NCI-H146 (cell line): ENCODE measurements at regions not wholly inside any gene's neighbourhood (a gene's known extent, or its start where the extent isn't known, plus 50 kb on each side); places are given as distances from the start of the nearest gene placed in this dataset.

Experiments
- DNase-seq: peaks from one replicate; lab custom pipeline; 2025; lab: John Stamatoyannopoulos, UW

GRCh38 chr6:105991561-105992314 is 94.4 kb upstream of the PRDM1 start:
- DNase-seq, result peak; percentile 31

GRCh38 chr6:105990151-105990550 is 96.0 kb upstream of the PRDM1 start:
- DNase-seq, result no peak

- DNase-seq, result no peak
Observed at GRCh38 chr6:105988812-105989577, 97.1 kb upstream of the PRDM1 start.

GRCh38 chr6:105988321-105988720 is 97.8 kb upstream of the PRDM1 start:
- DNase-seq, result no peak

- DNase-seq, result no peak
Observed at GRCh38 chr6:105987516-105987915, 98.6 kb upstream of the PRDM1 start.

GRCh38 chr6:105986998-105987397 is 99.1 kb upstream of the PRDM1 start:
- DNase-seq, result no peak

- no peak for DNase-seq
Observed at GRCh38 chr6:105985816-105986632, 100.1 kb upstream of the PRDM1 start.

- DNase-seq, result no peak
Observed at GRCh38 chr6:105985098-105985815, 100.9 kb upstream of the PRDM1 start.

- DNase-seq, result no peak
Observed at GRCh38 chr6:105983763-105984162, 102.4 kb upstream of the PRDM1 start.

GRCh38 chr6:105982761-105983540 is 103.2 kb upstream of the PRDM1 start:
- DNase-seq, result no peak

GRCh38 chr6:105981888-105982358 is 104.2 kb upstream of the PRDM1 start:
- no peak for DNase-seq

GRCh38 chr6:105981002-105981887 is 104.9 kb upstream of the PRDM1 start:
- DNase-seq, result no peak

GRCh38 chr6:105978974-105979373 is 107.2 kb upstream of the PRDM1 start:
- no peak for DNase-seq

- no peak for DNase-seq
Observed at GRCh38 chr6:105977934-105978504, 108.1 kb upstream of the PRDM1 start.

GRCh38 chr6:105974986-105975385 is 111.2 kb upstream of the PRDM1 start:
- no peak for DNase-seq

GRCh38 chr6:105972440-105972839 is 113.7 kb upstream of the PRDM1 start:
- no peak for DNase-seq

- DNase-seq, result no peak
Observed at GRCh38 chr6:105968603-105969333, 117.4 kb upstream of the PRDM1 start.

GRCh38 chr6:105967917-105968602 is 118.1 kb upstream of the PRDM1 start:
- no peak for DNase-seq
